NCI-H2081 (cell line): ENCODE measurements at regions not wholly inside any gene's neighbourhood (a gene's known extent, or its start where the extent isn't known, plus 50 kb on each side); places are given as distances from the start of the nearest gene placed in this dataset.

ENCODE experiments used
- DNase-seq, 2 experiments: peaks; one replicate each; lab custom pipeline; 2025; lab: John Stamatoyannopoulos, UW

DNA sequence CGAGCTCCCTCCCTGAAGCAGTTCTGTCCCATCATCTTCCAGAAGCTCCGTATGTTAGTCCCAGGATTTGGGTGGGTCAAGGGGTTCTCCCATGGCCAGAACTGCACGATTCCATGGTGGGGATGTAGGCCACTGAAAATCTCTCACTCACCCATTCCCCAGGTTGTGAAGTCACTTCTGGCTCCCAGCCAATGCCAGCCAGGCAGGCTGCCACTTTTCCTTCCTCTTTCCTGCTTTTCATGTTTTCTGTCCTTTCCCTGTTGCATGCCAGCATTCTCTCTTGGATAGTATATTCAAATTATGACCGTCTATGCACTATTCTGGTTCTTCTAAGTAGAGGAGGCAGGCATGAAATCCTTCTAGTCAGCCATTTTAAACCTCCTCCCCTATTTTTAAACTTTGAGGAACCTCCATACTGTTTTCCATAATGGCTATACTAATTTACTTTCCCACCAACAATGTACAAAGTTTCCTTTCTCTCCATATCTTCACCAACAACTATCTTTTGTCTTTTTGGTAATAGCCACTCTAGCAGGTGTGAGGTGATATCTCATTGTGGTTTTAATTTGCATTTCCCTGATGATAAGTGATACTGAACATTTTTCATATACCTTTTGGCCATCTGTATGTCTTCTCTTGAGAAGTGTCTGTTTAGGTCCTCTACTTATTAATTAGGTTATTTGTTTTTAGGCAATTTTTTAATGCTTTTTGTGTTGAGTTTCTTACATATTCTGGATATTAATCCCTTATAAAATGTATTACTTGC lies 182.1 kb upstream of the TET2 start:
- no peak for DNase-seq

DNA sequence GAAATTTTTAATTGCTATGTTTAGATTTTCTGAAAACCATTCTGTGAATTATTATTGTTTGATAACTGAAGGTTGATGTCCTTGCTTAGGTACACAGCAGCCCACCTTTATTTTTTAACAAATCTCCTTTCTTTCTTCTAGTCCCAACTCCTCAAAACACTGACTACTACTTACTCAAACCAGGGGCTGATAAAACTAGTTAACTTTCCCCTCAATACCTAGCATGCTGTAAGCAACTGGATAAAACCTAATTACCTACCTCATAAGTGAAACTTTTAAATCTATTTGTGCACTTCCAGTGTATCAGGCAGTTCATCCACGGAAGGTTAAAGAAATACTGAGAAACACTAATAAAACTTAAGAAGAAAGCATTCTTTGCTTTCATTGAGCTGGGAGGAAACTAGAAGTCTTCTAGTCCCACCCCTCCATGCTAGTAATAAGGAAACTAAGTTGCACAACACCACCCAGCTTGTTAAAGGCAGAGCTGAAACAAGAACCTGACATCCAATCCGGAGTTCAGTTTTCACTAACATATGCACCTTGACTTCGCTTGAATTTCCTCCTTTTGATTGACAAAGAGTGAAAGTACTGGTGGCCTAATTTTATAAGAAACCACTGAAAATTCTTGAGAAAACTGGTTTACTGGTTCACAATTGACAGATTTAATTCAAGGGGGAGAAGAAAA lies 180.2 kb upstream of the TET2 start:
- DNase-seq: no peak

- DNase-seq: peak in 1 of 2 experiments; percentile 1
Observed at GRCh38 chr4:104967034-104967401, 179.7 kb upstream of the TET2 start.

DNA sequence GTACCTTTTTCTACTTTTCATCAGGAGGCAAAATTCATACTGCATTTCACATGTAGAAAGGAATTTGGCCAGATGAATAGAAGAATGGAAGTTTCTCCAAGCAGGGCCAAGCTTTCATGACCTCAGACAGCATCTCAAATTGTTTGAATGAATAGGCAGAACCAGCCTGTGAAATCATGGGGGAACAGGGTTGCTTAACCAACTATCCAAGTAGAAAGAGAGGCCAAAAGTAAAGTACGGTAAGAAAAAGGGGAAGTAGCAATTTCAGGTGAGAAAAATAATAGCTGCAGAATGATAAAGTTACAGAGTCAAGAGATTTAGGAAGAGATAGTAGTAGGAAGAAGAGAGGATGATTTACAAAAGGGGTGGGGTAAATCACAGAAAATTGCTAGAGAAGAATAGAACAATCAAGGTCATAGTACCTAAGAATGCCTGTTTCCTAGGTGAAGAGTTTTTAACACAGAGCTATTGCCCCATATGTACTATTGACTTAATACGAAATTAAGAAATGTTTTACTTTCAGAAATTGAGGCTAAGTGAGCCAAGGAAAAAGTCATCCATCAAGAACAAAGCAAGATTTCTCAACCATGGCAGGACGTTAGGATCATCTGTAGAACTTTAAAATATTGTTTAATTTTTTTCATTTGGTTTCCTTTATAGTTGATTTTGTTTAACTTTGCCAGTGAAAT lies 177.1 kb upstream of the TET2 start:
- DNase-seq: no peak

GRCh38 chr4:104971462-104971861 lies 175.2 kb upstream of the TET2 start:
- no peak for DNase-seq

GRCh38 chr4:104973708-104974107 lies 173.0 kb upstream of the TET2 start:
- DNase-seq: no peak

GRCh38 chr4:104975617-104976016 lies 171.1 kb upstream of the TET2 start:
- DNase-seq: no peak

DNA sequence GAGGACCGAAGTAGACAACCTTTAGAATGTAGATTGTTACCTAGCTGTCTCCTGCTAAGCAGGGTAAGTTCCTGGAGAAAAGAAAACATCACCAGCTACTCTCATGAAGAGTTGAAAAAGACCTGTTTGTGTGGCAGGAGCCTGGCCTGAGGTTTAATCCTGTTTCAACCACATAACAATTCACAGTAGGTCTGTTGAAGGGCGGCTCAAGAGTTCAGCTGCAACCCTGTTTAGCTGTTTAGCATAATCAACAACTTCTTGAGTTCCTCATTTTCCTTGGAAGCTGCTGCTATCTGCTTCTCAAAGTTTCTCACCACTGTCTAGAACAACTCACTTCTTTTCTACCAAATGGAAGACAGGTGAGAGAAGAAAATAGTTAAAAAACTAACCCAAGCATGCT lies 170.4 kb upstream of the TET2 start:
- DNase-seq: no peak

- DNase-seq: no peak
Observed at GRCh38 chr4:104979083-104979760, 167.5 kb upstream of the TET2 start.

DNA sequence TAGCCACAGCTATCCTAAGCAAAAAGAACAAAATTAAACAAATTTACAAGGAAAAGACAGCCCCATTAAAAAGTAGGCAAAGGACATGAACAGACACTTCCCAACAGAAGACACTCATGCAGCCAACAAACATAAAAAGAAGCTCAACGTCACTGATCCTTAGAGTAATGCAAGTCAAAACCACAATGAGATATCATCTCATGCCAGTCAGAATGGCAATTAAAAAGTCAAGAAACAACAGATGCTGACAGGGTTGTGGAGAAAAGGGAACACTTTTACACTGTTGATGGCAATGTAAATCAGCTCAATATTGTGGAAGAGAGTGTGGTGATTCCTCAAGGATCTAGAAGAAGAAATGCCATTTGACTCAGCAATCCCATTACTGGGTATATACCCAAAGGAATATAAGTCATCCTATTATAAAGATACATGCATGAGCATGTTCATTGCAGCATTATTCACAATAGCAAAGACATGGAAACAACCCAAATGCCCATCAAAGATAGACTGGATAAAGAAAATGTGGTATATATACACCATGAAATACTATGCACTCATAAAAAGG lies 163.0 kb upstream of the TET2 start:
- no peak for DNase-seq

DNA sequence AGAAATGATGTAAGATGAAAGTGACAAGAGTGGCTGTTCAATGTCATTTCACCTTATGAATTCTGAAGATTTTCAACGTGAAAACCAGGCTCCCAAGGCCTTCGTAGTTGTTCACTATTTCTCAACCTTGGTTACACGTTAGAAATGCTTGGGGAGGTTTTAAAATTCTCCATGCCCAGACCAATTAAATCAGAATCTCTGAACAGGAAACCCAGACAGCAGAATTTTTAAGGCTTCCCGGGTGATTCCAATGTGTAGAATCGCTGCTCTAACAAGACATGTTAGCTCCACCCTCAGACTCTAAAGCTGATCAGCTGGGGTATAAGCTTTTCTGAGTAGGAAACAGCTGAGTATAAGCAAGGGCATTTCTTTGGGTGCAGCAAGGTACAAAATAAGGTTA lies 160.4 kb upstream of the TET2 start:
- DNase-seq: no peak

DNA sequence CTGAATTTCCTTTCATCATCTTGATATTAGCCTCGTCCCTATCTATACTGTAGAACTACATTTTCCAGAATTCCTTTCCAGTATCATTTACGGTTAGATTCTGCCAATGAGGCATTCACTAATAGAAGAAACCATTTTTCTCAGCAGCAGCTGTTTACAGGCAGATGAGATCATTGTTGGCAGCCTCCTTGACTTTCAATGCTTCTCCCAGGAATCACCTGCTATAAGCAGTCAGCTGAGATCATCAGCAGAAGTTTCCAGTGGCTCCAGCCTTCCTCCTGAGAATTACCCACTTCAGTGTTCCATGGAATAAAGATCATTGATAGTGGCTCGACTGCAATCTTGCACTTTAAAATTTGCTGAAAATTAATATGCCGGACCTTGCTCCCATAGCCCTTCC lies 157.3 kb upstream of the TET2 start:
- peak in 1 of 2 experiments; percentile 9 for DNase-seq

DNA sequence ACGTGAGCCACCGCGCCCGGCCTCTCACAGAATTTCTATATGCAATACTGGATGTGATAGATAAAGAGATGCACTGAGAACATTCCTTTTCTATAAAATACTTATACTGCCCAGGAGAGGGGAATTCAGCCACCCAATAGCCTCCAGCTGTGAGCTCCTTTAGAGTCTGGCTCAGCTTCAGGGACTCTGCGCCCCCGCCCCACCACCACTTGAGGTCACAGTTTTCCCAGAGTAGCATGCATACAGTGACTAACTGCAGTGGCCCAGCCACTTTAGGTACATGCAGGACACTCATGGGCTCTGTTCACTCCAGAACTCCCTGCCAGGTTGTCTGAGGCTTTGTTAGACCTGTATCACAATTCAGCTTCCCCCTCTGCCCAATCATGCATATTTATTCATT lies 144.4 kb upstream of the TET2 start:
- DNase-seq: no peak

DNA sequence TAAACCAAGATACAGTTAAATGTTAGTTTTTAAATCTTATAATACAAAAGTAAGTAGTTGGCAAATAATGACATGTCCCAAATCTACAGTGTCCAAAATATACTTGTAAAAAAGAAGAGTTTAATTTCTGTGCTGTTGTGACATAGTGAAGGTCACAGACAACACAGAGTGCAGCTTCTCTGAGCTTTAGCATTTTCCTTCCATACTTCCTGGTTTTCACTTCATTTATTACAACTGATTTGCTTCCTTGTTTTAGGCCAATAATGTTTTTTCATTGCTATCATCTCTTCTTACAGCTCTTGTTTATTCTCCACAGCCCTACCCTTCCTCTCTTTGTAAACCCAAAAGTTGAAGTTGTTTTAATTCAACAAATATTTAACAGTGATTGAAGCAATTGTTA lies 132.4 kb upstream of the TET2 start:
- DNase-seq: no peak

DNA sequence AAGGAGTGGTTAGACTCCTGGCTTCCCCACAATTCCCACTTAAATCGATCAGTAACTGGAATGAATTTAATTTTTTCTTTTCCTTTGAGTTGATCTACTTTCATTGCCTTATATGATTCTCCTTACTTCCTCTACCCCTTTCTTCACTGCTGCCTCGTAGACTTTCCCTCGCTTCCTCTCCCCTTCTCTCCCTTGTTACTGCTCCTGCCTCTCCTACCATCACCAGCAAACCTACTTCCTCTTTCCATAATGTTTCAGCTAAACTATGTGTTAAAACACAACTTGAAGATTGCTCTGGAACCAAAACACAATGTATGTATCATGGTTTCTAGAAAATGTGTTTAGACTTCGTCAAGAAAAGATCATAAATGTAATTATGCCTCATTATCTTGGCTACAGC lies 132.0 kb upstream of the TET2 start:
- no peak for DNase-seq

- DNase-seq: no peak
Observed at GRCh38 chr4:105015750-105016149, 130.9 kb upstream of the TET2 start.

DNA sequence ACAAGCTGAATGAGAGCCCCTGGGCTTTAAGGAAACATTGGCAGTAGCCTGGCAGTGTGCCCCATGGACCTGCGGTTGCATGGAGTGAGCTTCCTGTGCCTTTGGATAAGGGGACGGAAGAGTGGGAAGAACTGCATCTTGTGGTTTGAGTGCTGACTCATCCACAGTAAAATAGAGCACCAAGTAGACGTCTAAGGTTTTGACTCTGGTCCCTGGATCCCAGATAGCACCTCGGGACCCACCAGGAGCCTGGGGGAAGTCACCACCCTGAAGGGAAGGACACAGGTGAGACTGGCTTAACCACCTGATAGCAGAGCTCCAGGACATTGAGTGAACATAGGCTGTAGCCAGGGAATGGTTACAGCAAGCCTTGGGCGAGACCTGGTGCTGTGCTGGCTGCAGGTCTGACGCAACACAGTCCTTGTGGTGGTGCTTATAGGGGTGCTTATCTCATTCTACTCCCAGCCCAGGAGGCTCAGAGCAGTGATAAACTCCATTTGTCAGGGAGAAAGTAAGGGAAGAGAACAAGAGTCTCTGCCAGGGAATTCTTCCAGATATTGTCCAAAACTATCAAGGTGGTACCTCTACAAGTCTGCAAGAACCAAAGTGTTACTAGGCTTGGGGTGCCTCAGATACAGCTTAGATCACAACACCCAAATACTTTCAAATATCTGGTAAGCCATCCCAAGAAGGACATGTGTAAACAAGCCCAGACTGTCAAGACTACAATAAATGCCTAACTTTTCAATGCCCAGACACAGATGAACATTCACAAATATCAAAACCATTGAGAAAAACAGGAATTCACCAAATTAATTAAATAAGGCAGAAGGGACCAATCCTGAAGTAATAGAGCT lies 123.6 kb upstream of the TET2 start:
- DNase-seq: no peak

DNA sequence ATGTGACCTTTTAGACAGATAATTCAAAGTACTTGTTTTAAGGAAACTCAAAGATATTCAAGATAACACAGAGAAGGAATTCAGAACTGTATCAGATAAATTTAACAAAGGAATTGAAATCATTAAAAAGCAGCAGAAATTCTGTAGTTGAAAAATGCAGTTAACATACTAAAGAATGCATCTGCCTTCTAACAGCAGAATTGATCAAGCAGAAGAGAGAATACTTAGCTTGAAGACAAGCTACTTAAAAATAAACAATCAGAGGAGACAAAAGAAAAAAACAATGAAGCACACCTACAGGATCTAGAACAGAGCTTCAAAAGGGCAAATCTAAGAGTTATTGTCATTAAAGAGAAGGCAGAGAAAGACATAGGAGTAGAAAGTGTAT lies 123.0 kb upstream of the TET2 start:
- no peak for DNase-seq

GRCh38 chr4:105025263-105026017 lies 121.2 kb upstream of the TET2 start:
- no peak for DNase-seq

DNA sequence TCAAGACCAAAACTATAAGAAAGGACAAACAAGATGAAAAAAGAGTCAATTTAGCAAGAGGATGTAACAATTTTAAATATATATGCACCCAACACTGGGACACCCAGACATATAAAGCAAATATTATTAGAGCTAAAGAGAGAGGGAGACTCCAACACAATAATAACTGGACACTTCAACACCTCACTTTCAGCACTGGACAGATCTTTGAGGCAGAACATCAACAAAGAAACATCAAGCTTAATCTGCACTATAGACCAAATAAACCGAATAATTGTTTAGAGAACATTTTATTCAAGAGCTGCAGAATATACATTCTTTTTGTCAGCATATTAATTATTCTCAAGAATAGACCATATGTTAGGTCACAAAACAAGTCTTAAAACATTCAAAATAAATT lies 109.7 kb upstream of the TET2 start:
- DNase-seq: no peak

DNA sequence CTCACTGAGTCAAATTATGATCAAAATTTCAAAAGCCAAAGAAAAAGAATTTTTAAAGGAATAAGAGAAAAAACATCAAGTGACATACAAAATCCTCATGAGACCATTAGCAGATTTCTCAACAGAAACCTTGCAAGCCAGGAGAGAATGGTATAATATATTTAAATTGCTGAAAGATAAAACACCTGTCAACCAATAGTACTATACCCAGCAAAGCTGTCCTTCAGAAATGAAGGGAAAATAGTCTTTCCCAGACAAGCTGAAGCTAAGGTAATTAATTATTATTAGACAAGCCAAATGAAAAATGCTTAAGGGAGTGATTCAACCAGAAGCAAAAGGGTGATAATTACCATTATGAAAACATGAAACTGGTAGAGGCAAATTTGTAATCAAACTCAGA lies 104.2 kb upstream of the TET2 start:
- no peak for DNase-seq
